B cell (primary cell): ENCODE measurements at regions not wholly inside any gene's neighbourhood (a gene's known extent, or its start where the extent isn't known, plus 50 kb on each side); places are given as distances from the start of the nearest gene placed in this dataset.

Experiments
- ATAC-seq: fragments of 200-7000 bp; cut with Tn5 transposase; one replicate; pipeline ENCODE4 v1.10.0; 2021; ENCODE audit warnings: low read depth, mild to moderate bottlenecking, moderate number of reproducible peaks, moderate library complexity
- CTCF ChIA-PET: fragments of 350-600 bp; sonication (Branson Sonifier 250); formaldehyde crosslinking; loops from one replicate; lab custom pipeline; 2021; ENCODE audit warnings: antibody characterized with exemption, inconsistent platforms; lab: Charles Lee
- POLR2A ChIA-PET: fragments of 350-600 bp; sonication (Branson Sonifier 250); formaldehyde crosslinking; loops from one replicate; lab custom pipeline; 2021; ENCODE audit warnings: antibody characterized with exemption; lab: Charles Lee
- DNase-seq: peaks from one replicate; pipeline ENCODE4 v3.0.0; 2013
- H2AFZ ChIP-seq: 2 replicates; pipeline ENCODE4 v1.6.1; 2012; ENCODE audit warnings: mild to moderate bottlenecking, low read depth, low read length; ENCODE audit not compliant: insufficient read depth, poor library complexity, severe bottlenecking
- H3K27ac ChIP-seq, 2 donors: 1 replicate in 1 of 2; 2 replicates in 1 of 2; pipeline ENCODE4 v1.5.1; 2012 to 2013; ENCODE audit warnings: low read length in 2 of 2, mild to moderate bottlenecking in 2 of 2, moderate library complexity in 1 of 2
- H3K27me3 ChIP-seq, 4 experiments: fragments of 200-600 bp in 1 of 4; sonication (generic) in 1 of 4; replicated peaks in 1 of 4; 1 replicate in 2 of 4; 2 replicates in 2 of 4; pipeline versions ENCODE4 v1.6.1 to v1.7.0; 2013 to 2016; ENCODE audit warnings: low read length in 3 of 4, mild to moderate bottlenecking in 2 of 4, mixed read lengths in 1 of 4, moderate library complexity in 1 of 4; ENCODE audit not compliant: insufficient read depth in 4 of 4, control insufficient read depth in 3 of 4; ENCODE audit errors: control extremely low read depth in 1 of 4
- H3K36me3 ChIP-seq, 2 experiments: replicated peaks in 1 of 2; 1 replicate in 1 of 2; 2 replicates in 1 of 2; pipeline versions ENCODE4 v1.6.1 to v1.7.1; 2013; ENCODE audit warnings: low read length in 1 of 2; ENCODE audit not compliant: insufficient read depth in 2 of 2, control insufficient read depth in 1 of 2; ENCODE audit errors: control extremely low read depth in 1 of 2, extremely low read depth in 1 of 2
- H3K4me1 ChIP-seq, 2 donors: fragments of 200-600 bp in 1 of 2; sonication (generic) in 1 of 2; 1 replicate in 1 of 2; 2 replicates in 1 of 2; pipeline versions ENCODE4 v1.5.1 to v1.6.1; 2013 to 2017; ENCODE audit warnings: low read length in 2 of 2; ENCODE audit not compliant: control insufficient read depth in 2 of 2, insufficient read depth in 2 of 2
- H3K4me2 ChIP-seq: replicated peaks from 2 replicates; pipeline ENCODE3; 2012; ENCODE audit warnings: mild to moderate bottlenecking, low read depth, low read length; ENCODE audit not compliant: poor library complexity, severe bottlenecking
- H3K4me3 ChIP-seq, 5 experiments: fragments of 200-600 bp in 1 of 5; sonication (generic) in 1 of 5; 1 replicate in 3 of 5; 2 replicates in 2 of 5; pipeline versions ENCODE4 v1.5.1 to v1.7.0; 2011 to 2016; ENCODE audit warnings: low read length in 4 of 5, mild to moderate bottlenecking in 4 of 5, low read depth in 2 of 5, control low read depth in 1 of 5, moderate library complexity in 1 of 5; ENCODE audit not compliant: insufficient read depth in 1 of 5; ENCODE audit errors: control extremely low read depth in 1 of 5, extremely low read depth in 1 of 5
- H3K79me2 ChIP-seq: fragments of 200-600 bp; sonication (generic); one replicate; pipeline ENCODE4 v1.6.0; 2016; ENCODE audit warnings: low read length; ENCODE audit not compliant: control insufficient read depth, insufficient read depth
- H3K9ac ChIP-seq: fragments of 200-600 bp; sonication (generic); 2 replicates; pipeline ENCODE4 v1.6.1; 2017; ENCODE audit warnings: mild to moderate bottlenecking, low read length, moderate library complexity
- H3K9me3 ChIP-seq, 3 donors: one replicate each; pipeline versions ENCODE4 v1.6.1 to v1.7.1; 2013; ENCODE audit warnings: low read length in 2 of 3; ENCODE audit not compliant: control insufficient read depth in 2 of 3, insufficient read depth in 1 of 3; ENCODE audit errors: control extremely low read depth in 1 of 3
- H4K20me1 ChIP-seq: 2 replicates; pipeline ENCODE4 v1.6.0; 2012; ENCODE audit warnings: mild to moderate bottlenecking, low read length; ENCODE audit not compliant: insufficient read depth, control insufficient read depth, poor library complexity, severe bottlenecking
- H3K27ac Mint-ChIP-seq: one replicate; pipeline ENCODE4 v1.8.0; 2021; ENCODE audit warnings: mixed read lengths
- H3K27me3 Mint-ChIP-seq: one replicate; pipeline ENCODE4 v1.8.0; 2021; ENCODE audit warnings: mixed read lengths
- H3K4me1 Mint-ChIP-seq: one replicate; pipeline ENCODE4 v1.8.0; 2021; ENCODE audit warnings: mixed read lengths
- H3K4me3 Mint-ChIP-seq: one replicate; pipeline ENCODE4 v1.8.0; 2021; ENCODE audit warnings: mixed read lengths
- H3K9me3 Mint-ChIP-seq: one replicate; pipeline ENCODE4 v1.8.0; 2022; ENCODE audit warnings: mixed read lengths; ENCODE audit not compliant: insufficient read depth
- CTCF ChIP-seq: fragments of 200-600 bp; IDR thresholded peaks from one replicate; pipeline ENCODE4 v1.8.0; 2022; ENCODE audit warnings: antibody characterized with exemption, mild to moderate bottlenecking
- EZH2 ChIP-seq: IDR thresholded peaks from 2 replicates; pipeline ENCODE4 v1.6.1; 2012; ENCODE audit warnings: borderline replicate concordance, low read depth, mild to moderate bottlenecking, moderate library complexity, low read length; ENCODE audit not compliant: insufficient read depth, poor library complexity, severe bottlenecking
- WGBS: methylation state at CpG from one replicate; pipeline ENCODE4 v1.1.5; 2013; ENCODE audit warnings: missing lambda C conversion rate; ENCODE audit not compliant: insufficient coverage; 5-methylcytosine and 5-hydroxymethylcytosine counted together
- intact Hi-C: fragments of 100-400 bp; cut with micrococcal nuclease; formaldehyde crosslinking; loops from one replicate; pipeline ENCODE4 v1.10.0; 2022

GRCh38 chr18:56185126-56185525, 453.3 kb downstream of the TXNL1 start:
- Histone ChIP-seq H3K9ac (no peak overlapping the region), H3K36me3 (no peaks in the 10 kb centered on the region), H3K79me2 (no peaks in the 10 kb centered on the region), H4K20me1 (no peaks in the 10 kb centered on the region), H3K9me3 (peaks cover 0 to 3% (median 1%) of the 10 kb centered on the region in 3 donors), H3K4me3 (no peak overlapping the region), H3K4me1 (no peaks in the 10 kb centered on the region), H2AFZ (no peak overlapping the region), H3K27me3 (no peaks in the 10 kb centered on the region), H3K4me2 (no peak overlapping the region), H3K27ac (no peak overlapping the region)
- ChIA-PET POLR2A (no interaction called here), CTCF (no interaction called here)
- DNase-seq = no peak
- WGBS = 94% methylated on average over 5 of the region's 5 CpGs
- ATAC-seq = no peak
- TF ChIP-seq EZH2 (no peak), CTCF (no peak)
- H3K4me1 Mint-ChIP-seq = peaks cover 3% of the 10 kb centered on the region
- no peak overlapping the region for H3K4me3 Mint-ChIP-seq
- intact Hi-C loops = no loop called here
- H3K27ac Mint-ChIP-seq = no peak overlapping the region
- H3K27me3 Mint-ChIP-seq = no peaks in the 10 kb centered on the region
- H3K9me3 Mint-ChIP-seq = no peaks in the 10 kb centered on the region

GRCh38 chr18:56176751-56177150, 461.6 kb downstream of the TXNL1 start:
- POLR2A ChIA-PET = interaction anchor here (0.6 kb wide), 1 partner anchor 357 kb away, joined by 3 read pairs; no protein-coding TSS in a partner anchor
- Mint-ChIP-seq H3K4me1 (no peaks in the 10 kb centered on the region), H3K4me3 (no peak overlapping the region), H3K27ac (no peak overlapping the region), H3K27me3 (no peaks in the 10 kb centered on the region), H3K9me3 (no peaks in the 10 kb centered on the region)
- Histone ChIP-seq H3K4me3 (no peak overlapping the region), H3K27me3 (no peaks in the 10 kb centered on the region), H3K4me1 (no peaks in the 10 kb centered on the region), H3K4me2 (no peak overlapping the region), H3K27ac (no peak overlapping the region), H3K9ac (no peak overlapping the region), H3K79me2 (no peaks in the 10 kb centered on the region), H4K20me1 (no peaks in the 10 kb centered on the region), H3K36me3 (no peaks in the 10 kb centered on the region), H3K9me3 (no peaks in the 10 kb centered on the region), H2AFZ (no peak overlapping the region)
- ATAC-seq (no peak), DNase-seq (no peak)
- TF ChIP-seq CTCF = no peak
- no peak for TF ChIP-seq EZH2
- intact Hi-C loops = no loop called here
- CTCF ChIA-PET = interaction anchor here (0.5 kb wide), 1 partner anchor 323 kb away, joined by 3 read pairs; no protein-coding TSS in a partner anchor
- 100% methylated on average over 3 of the region's 6 CpGs for WGBS
